GM21619 (cell line): ENCODE measurements at regions not wholly inside any gene's neighbourhood (a gene's known extent, or its start where the extent isn't known, plus 50 kb on each side); places are given as distances from the start of the nearest gene placed in this dataset.

Source experiments
- ATAC-seq: cut with Tn5 transposase; IDR thresholded peaks from one replicate; pipeline ENCODE4 v1.9.1; 2021; ENCODE audit not compliant: unreplicated experiment

- no peak for ATAC-seq
Observed at GRCh38 chr9:26191711-26192110, 513.5 kb upstream of the TUSC1 start.

GRCh38 chr9:26181836-26182235, 503.6 kb upstream of the TUSC1 start:
- ATAC-seq, result no peak

GRCh38 chr9:26176628-26177027, 498.4 kb upstream of the TUSC1 start:
- ATAC-seq, result no peak

GRCh38 chr9:26175264-26175663, 497.0 kb upstream of the TUSC1 start:
- no peak for ATAC-seq

GRCh38 chr9:26172301-26172700, 494.1 kb upstream of the TUSC1 start:
- no peak for ATAC-seq

GRCh38 chr9:26171691-26172090, 493.4 kb upstream of the TUSC1 start:
- no peak for ATAC-seq

- ATAC-seq, result no peak
Observed at GRCh38 chr9:26170190-26170589, 491.9 kb upstream of the TUSC1 start.

GRCh38 chr9:26169708-26170107, 491.5 kb upstream of the TUSC1 start:
- ATAC-seq, result no peak

- no peak for ATAC-seq
Observed at GRCh38 chr9:26166537-26166936, 488.3 kb upstream of the TUSC1 start.

- ATAC-seq, result no peak
Observed at GRCh38 chr9:26165426-26165825, 487.2 kb upstream of the TUSC1 start.

- ATAC-seq, result no peak
Observed at GRCh38 chr9:26163931-26164330, 485.7 kb upstream of the TUSC1 start.

- ATAC-seq, result no peak
Observed at GRCh38 chr9:26159575-26160392, 481.5 kb upstream of the TUSC1 start.

GRCh38 chr9:26158631-26159150, 480.4 kb upstream of the TUSC1 start:
- no peak for ATAC-seq

GRCh38 chr9:26157411-26157810, 479.2 kb upstream of the TUSC1 start:
- peak; percentile 50 for ATAC-seq

- ATAC-seq, result no peak
Observed at GRCh38 chr9:26152350-26152749, 474.1 kb upstream of the TUSC1 start.

- ATAC-seq, result no peak
Observed at GRCh38 chr9:26148128-26148527, 469.9 kb upstream of the TUSC1 start.

- ATAC-seq, result no peak
Observed at GRCh38 chr9:26145938-26146337, 467.7 kb upstream of the TUSC1 start.

- no peak for ATAC-seq
Observed at GRCh38 chr9:26142631-26143030, 464.4 kb upstream of the TUSC1 start.

- ATAC-seq, result no peak
Observed at GRCh38 chr9:26142201-26142600, 464.0 kb upstream of the TUSC1 start.

GRCh38 chr9:26133537-26133936, 455.3 kb upstream of the TUSC1 start:
- no peak for ATAC-seq

GRCh38 chr9:26132746-26133312, 454.6 kb upstream of the TUSC1 start:
- ATAC-seq, result no peak

GRCh38 chr9:26131886-26132285, 453.6 kb upstream of the TUSC1 start:
- no peak for ATAC-seq
